GM12878 (cell line): ENCODE measurements at regions not wholly inside any gene's neighbourhood (a gene's known extent, or its start where the extent isn't known, plus 50 kb on each side); places are given as distances from the start of the nearest gene placed in this dataset.

Experiments used
- ATAC-seq: fragments of 200-7000 bp; cut with Tn5 transposase; 3 replicates; pipeline ENCODE4 v1.9.1; 2020; ENCODE audit warnings: mild to moderate bottlenecking, moderate library complexity
- BruUV-seq: library from RNA; stranded (reverse); fragments of 400-500 nt; replicated peaks from 2 replicates; lab custom pipeline; 2021; lab: Mats Ljungman, UMichigan
- CTCF ChIA-PET: fragments of 300-600 bp; sonication (Branson Sonifier 250); formaldehyde crosslinking; extraction: SDS; loops from one replicate; lab custom pipeline; 2021; ENCODE audit warnings: inconsistent platforms; lab: Yijun Ruan, JAX
- POLR2A ChIA-PET: fragments of 350-600 bp; formaldehyde crosslinking; extraction: SDS; loops from one replicate; lab custom pipeline; 2021; ENCODE audit warnings: inconsistent platforms; lab: Charles Lee
- RAD21 ChIA-PET: fragments of 300-600 bp; sonication (Branson Sonifier 250); formaldehyde crosslinking; loops from one replicate; lab custom pipeline; 2023; ENCODE audit warnings: antibody characterized with exemption; ENCODE audit not compliant: unreplicated experiment; lab: Charles Lee
- SMC1A ChIA-PET: fragments of 300-600 bp; sonication (Branson Sonifier 250); formaldehyde crosslinking; loops from one replicate; lab custom pipeline; 2023; ENCODE audit not compliant: unreplicated experiment, uncharacterized antibody; lab: Charles Lee
- DNase-seq: peaks from one replicate; pipeline ENCODE4 v3.0.0-alpha.2; 2011; ENCODE audit warnings: low read depth, low spot score
- FAIRE-seq: peaks from 3 replicates; lab custom pipeline; 2011; peaks lifted over from hg19 to GRCh38; lab: Jason Lieb, UNC
- H2AFZ ChIP-seq: 2 replicates; pipeline ENCODE4 v1.6.0; 2011; ENCODE audit warnings: low read depth, low read length, control low read depth; ENCODE audit not compliant: control insufficient read depth
- H3K27ac ChIP-seq: 2 replicates; pipeline ENCODE4 v1.5.1; 2011; ENCODE audit warnings: control low read depth; ENCODE audit not compliant: control insufficient read depth, insufficient read depth
- H3K27me3 ChIP-seq, 2 experiments: replicated peaks in 1 of 2; 2 replicates each; pipeline versions ENCODE4 v1.6.0 to v1.6.1; 2011; ENCODE audit warnings: low read length in 1 of 2; ENCODE audit not compliant: control insufficient read depth in 2 of 2, insufficient read depth in 2 of 2
- H3K36me3 ChIP-seq, 2 experiments: 2 replicates each; pipeline ENCODE4 v1.5.1; 2011; ENCODE audit warnings: low read length in 1 of 2; ENCODE audit not compliant: control insufficient read depth in 2 of 2, insufficient read depth in 2 of 2
- H3K4me1 ChIP-seq: 2 replicates; pipeline ENCODE4 v1.6.1; 2011; ENCODE audit warnings: mild to moderate bottlenecking, low read length, moderate library complexity, mixed read lengths; ENCODE audit not compliant: control insufficient read depth, insufficient read depth
- H3K4me2 ChIP-seq: 2 replicates; pipeline ENCODE4 v1.6.0; 2011; ENCODE audit warnings: control low read depth; ENCODE audit not compliant: control insufficient read depth, insufficient read depth
- H3K4me3 ChIP-seq: fragments of 200-600 bp; sonication (generic); 2 replicates; pipeline ENCODE4 v1.5.1; 2016
- H3K79me2 ChIP-seq: 2 replicates; pipeline ENCODE4 v1.6.0; 2011; ENCODE audit warnings: low read length; ENCODE audit not compliant: control insufficient read depth, insufficient read depth
- H3K9ac ChIP-seq: 2 replicates; pipeline ENCODE4 v1.8.0; 2011; ENCODE audit warnings: low read length, control low read depth, mixed read lengths; ENCODE audit not compliant: control insufficient read depth, insufficient read depth
- H3K9me3 ChIP-seq: replicated peaks from 3 replicates; pipeline ENCODE4 v1.5.1; 2011; ENCODE audit warnings: mild to moderate bottlenecking, low read length; ENCODE audit not compliant: control insufficient read depth, insufficient read depth
- H4K20me1 ChIP-seq: 2 replicates; pipeline ENCODE4 v1.6.0; 2011; ENCODE audit not compliant: control insufficient read depth, insufficient read depth
- POLR2A ChIP-seq: IDR thresholded peaks from 2 replicates; pipeline ENCODE4 v1.6.1; 2011; ENCODE audit warnings: low read depth, mild to moderate bottlenecking, low read length
- PRDM15 ChIP-seq: fragments of 450-650 bp; formaldehyde crosslinking; IDR thresholded peaks from 2 replicates; pipeline ENCODE4 v1.4.0; 2020; ENCODE audit warnings: mild to moderate bottlenecking, moderate library complexity
- RFX5 ChIP-seq: IDR thresholded peaks from 2 replicates; pipeline ENCODE4 v1.6.1; 2011; ENCODE audit warnings: low read depth, low read length, improper control_type of control experiment
- WGBS: methylation state at CpG from one replicate; pipeline ENCODE4 v1.1.6; 2016; ENCODE audit warnings: low lambda C conversion rate; ENCODE audit not compliant: insufficient replicate concordance, insufficient coverage; ENCODE audit errors: missing lambda C conversion rate; 5-methylcytosine and 5-hydroxymethylcytosine counted together
- in situ Hi-C: fragments of 300-500 bp; cut with MboI; formaldehyde crosslinking; loops from 9 replicates; pipeline ENCODE4 v1.14.3; 2018; ENCODE audit warnings: mixed read lengths
- intact Hi-C: fragments of 100-400 bp; cut with micrococcal nuclease; formaldehyde crosslinking; loops from one replicate; pipeline ENCODE4 v1.14.2; 2022; ENCODE audit not compliant: unreplicated experiment

GRCh38 chr9:94178927-94179326 lies 80.2 kb upstream of the ZNF169 start (continued):
- TF ChIP-seq RFX5: peak; percentile 62; the same call in 1 of the 2 replicates
- TF ChIP-seq, all 136 proteins: peak for 10

GRCh38 chr9:94181408-94182181 lies 77.5 kb upstream of the ZNF169 start:
- Histone ChIP-seq H3K27ac (no peak overlapping the region; the same call in 1 of the 2 replicates), H3K4me3 (no peak overlapping the region), H3K4me2 (no peak overlapping the region), H3K9me3 (no peaks in the 10 kb centered on the region), H4K20me1 (0 out of 2 replicates have a peak, but pooled peaks cover 7% of the 10 kb centered on the region), H3K9ac (no peak overlapping the region), H3K36me3 (peaks cover 6 to 16% of the 10 kb centered on the region in 2 experiments), H2AFZ (no peak overlapping the region)
- intact Hi-C loops: no loop called here
- BruUV-seq: no TSS peak
- CTCF ChIA-PET: interaction anchor here (1.1 to 1.9 kb wide), 4 partner anchors 11 to 118 kb away, joined by 3 to 4 read pairs (median 4); no protein-coding TSS in a partner anchor
- no peak for FAIRE-seq
- in situ Hi-C loops: no loop called here
- no peak for DNase-seq
- POLR2A ChIA-PET: interaction anchor here (0.6 kb wide), 1 partner anchor 92 kb away, joined by 5 read pairs; no protein-coding TSS in a partner anchor
- RAD21 ChIA-PET: no interaction called here
- WGBS: 84% methylated on average over 8 of the region's 8 CpGs
- SMC1A ChIA-PET: interaction anchor here (1.2 to 1.5 kb wide), 2 partner anchors 11 to 13 kb away, joined by 3 to 6 read pairs; no protein-coding TSS in a partner anchor
- TF ChIP-seq POLR2A (0 out of 2 replicates have a peak, but pooled peaks have one; percentile 24), PRDM15 (CRISPR knock-in tag) (no peak)
- TF ChIP-seq, all 136 proteins: peak for 1
- ATAC-seq: no peak
- Histone ChIP-seq H3K79me2 (peaks cover 36% of the 10 kb centered on the region), H3K4me1 (peaks cover 37% of the 10 kb centered on the region), H3K27me3 (no peaks in the 10 kb centered on the region)
